Fibroblast of villous mesenchyme (primary cell): ENCODE measurements at regions not wholly inside any gene's neighbourhood (a gene's known extent, or its start where the extent isn't known, plus 50 kb on each side); places are given as distances from the start of the nearest gene placed in this dataset.

Experiments
- DNase-seq: peaks from one replicate; pipeline ENCODE4 v3.0.0-alpha.2; 2010; ENCODE audit warnings: low read depth
- H3K4me3 ChIP-seq: 2 replicates; pipeline ENCODE4 v1.5.1; 2011; ENCODE audit warnings: low read depth, mild to moderate bottlenecking, low read length
- TF ChIP-seq, protein P1 (sequence below): IDR thresholded peaks from 2 replicates; pipeline ENCODE4 v1.5.1; 2012; ENCODE audit warnings: low read depth, mild to moderate bottlenecking, low read length; ENCODE audit not compliant: insufficient read depth

GRCh38 chr6:19157486-19157885 is 679.7 kb upstream of the ID4 start:
- H3K4me3 ChIP-seq: no peak overlapping the region
- TF ChIP-seq, protein P1, sequence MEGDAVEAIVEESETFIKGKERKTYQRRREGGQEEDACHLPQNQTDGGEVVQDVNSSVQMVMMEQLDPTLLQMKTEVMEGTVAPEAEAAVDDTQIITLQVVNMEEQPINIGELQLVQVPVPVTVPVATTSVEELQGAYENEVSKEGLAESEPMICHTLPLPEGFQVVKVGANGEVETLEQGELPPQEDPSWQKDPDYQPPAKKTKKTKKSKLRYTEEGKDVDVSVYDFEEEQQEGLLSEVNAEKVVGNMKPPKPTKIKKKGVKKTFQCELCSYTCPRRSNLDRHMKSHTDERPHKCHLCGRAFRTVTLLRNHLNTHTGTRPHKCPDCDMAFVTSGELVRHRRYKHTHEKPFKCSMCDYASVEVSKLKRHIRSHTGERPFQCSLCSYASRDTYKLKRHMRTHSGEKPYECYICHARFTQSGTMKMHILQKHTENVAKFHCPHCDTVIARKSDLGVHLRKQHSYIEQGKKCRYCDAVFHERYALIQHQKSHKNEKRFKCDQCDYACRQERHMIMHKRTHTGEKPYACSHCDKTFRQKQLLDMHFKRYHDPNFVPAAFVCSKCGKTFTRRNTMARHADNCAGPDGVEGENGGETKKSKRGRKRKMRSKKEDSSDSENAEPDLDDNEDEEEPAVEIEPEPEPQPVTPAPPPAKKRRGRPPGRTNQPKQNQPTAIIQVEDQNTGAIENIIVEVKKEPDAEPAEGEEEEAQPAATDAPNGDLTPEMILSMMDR: no peak
- DNase-seq: no peak

DNA sequence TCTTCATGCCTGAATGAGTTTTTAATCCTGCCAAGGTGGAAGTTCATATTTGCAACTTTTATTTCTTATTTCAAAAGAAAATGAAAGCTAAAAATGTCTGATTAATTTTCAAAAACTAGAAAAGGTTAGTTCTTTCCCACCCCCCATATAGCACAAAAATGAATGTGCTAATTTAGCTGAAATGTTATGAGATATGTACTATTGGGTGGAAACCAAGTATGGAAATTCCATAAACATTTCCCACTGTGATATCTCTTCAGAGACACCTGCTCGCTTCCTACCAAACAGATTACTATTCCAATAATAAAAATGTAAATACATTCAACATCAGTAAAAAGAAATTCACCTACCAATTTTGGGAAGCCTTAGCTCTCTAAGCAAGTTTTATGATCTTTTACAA is 678.6 kb upstream of the ID4 start:
- H3K4me3 ChIP-seq: no peak overlapping the region
- DNase-seq: no peak
- TF ChIP-seq, protein P1: no peak

DNA sequence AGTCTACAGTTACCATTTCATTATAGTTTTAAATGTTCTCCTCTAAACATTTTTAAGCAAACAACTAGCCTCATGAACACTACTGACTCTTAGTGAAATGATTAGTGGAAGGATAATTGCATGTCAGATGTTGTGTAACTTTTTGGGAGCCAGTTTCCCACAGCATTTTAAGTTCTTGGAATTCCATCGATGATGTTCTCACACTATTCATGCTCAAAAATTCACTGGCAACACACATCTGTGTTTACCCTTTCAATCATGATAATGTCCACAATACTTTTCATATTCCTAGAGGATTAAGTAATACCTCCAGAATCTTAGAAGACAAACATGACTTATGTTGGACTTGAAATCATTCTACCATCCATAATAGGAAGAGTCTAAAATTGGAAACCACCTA is 678.1 kb upstream of the ID4 start:
- peak; percentile 41 for DNase-seq

DNA sequence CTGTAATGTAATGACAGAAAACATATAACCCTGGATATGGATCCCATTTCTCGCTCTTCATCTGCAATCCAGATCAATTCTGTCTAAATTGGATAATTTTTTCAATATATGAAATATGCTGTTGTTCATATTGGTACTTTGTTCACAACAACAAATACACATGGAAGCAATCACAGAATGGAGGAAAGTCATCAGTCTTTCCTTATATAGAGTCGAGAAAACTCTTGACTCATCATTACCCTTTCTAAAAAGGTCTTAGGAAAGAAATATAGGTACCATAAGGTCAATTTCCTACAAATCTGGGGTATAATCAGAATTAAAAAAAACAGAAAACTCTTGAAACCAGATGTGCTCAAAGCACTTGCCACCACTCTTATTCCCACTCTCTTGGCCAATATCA is 677.6 kb upstream of the ID4 start:
- H3K4me3 ChIP-seq: no peak overlapping the region
- TF ChIP-seq, protein P1: no peak
- no peak for DNase-seq

More for the DNA sequence above, 678.1 kb upstream of the ID4 start:
- TF ChIP-seq, protein P1: no peak
- no peak overlapping the region for H3K4me3 ChIP-seq

DNA sequence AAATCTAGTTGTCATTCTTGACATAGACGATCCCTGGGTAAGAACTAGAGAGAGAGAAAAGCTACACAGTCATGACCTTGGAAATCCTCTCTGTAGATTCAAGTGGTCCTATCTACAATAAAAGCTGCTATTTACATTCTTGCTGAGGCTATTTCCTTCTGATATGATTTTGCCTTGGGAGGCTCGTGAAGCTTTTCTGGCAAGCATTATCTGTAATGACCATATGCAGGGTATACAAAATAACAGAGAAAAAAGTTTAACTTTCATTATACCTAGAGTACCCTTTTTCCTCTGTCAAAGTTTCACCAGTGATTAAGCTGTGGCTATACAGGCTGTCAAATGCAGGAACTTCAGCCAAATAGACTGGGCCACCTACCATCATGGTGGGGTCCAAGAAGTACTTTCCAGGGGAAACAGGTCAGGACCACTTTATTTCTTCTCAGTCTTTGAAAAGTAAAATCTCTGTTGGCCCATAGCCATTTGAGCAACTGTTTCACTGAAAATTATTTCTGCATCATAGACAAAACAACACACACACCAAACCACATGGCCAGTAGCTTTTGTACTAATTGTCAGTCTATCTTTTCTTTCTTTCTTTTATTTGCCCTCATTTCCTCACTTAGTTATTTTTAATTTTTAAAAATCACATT is 677.0 kb upstream of the ID4 start:
- no peak for DNase-seq
- TF ChIP-seq, protein P1: no peak
- no peak overlapping the region for H3K4me3 ChIP-seq

GRCh38 chr6:19167251-19167650 is 669.9 kb upstream of the ID4 start:
- H3K4me3 ChIP-seq: no peak overlapping the region
- TF ChIP-seq, protein P1: no peak
- DNase-seq: no peak

DNA sequence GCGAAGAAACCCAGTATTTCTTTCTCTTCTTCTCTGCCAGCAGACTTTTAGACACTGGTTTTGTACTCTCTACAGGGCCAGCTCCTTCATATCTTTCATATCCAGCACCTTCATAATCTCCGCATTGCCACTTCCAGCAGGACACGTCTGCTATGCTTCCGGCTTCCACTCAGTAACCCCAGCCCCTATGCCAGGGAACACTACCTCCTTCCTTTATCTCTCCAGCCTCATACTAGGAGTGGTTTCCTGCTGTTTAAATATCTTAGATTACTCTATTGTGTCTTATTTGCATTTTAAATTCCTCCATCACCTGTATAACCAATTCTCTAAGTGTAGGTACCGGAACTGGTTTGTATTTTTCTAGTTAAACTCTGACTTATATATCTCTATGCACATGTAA is 667.8 kb upstream of the ID4 start:
- TF ChIP-seq, protein P1: no peak
- no peak overlapping the region for H3K4me3 ChIP-seq
- no peak for DNase-seq
